ENCODE measurements at regions not wholly inside any gene's neighbourhood (a gene's known extent, or its start where the extent isn't known, plus 50 kb on each side); places are given as distances from the start of the nearest gene placed in this dataset.
"Not testable (repeated sequence)": the region's sequence is repeated elsewhere in the genome, so short reads cannot be mapped to it uniquely, and the experiment has no call there.

DNA sequence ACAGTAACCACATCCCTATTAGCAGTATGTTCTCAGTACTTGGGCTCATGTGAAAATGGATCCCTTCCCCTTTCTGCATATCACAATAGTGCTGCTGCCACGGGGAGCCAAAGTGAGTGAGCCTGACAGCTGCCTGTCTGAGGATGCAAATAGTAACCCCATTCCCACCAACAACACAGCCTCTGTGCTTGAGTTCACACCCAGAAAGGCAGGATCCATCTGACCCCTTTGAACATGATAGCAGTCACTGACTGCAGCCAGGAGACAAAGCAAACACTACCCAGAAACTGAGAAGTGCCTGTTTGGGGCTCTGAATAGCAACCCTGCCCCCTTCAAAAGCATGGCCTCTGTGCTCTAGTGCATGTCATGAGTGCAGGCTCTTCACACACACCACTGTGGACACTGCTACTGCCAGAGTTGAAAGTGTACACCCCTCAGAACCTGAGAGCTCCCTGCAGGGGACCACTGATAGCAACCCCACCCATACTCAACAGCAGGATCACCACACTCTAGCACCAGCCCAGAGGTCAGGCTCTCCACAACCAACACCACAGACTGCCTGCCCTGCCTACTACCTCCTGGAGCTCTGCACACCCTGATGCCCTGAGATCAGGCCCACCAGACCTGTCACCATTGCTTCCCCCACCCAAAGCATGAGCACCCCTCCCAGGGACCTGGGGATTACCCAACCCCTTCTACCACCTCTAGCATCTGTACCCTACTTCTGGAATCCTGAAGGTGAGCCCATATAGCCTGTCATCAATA is 1563.5 kb upstream of the PRR20A start (continued):
- TF ChIP-seq, protein P1, sequence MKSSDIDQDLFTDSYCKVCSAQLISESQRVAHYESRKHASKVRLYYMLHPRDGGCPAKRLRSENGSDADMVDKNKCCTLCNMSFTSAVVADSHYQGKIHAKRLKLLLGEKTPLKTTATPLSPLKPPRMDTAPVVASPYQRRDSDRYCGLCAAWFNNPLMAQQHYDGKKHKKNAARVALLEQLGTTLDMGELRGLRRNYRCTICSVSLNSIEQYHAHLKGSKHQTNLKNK (CRISPR knock-in tag; IDR thresholded peaks at IDR 0.05), result peak; percentile 64; the same call in 1 of the 2 replicates
- TF ChIP-seq, protein P2, sequence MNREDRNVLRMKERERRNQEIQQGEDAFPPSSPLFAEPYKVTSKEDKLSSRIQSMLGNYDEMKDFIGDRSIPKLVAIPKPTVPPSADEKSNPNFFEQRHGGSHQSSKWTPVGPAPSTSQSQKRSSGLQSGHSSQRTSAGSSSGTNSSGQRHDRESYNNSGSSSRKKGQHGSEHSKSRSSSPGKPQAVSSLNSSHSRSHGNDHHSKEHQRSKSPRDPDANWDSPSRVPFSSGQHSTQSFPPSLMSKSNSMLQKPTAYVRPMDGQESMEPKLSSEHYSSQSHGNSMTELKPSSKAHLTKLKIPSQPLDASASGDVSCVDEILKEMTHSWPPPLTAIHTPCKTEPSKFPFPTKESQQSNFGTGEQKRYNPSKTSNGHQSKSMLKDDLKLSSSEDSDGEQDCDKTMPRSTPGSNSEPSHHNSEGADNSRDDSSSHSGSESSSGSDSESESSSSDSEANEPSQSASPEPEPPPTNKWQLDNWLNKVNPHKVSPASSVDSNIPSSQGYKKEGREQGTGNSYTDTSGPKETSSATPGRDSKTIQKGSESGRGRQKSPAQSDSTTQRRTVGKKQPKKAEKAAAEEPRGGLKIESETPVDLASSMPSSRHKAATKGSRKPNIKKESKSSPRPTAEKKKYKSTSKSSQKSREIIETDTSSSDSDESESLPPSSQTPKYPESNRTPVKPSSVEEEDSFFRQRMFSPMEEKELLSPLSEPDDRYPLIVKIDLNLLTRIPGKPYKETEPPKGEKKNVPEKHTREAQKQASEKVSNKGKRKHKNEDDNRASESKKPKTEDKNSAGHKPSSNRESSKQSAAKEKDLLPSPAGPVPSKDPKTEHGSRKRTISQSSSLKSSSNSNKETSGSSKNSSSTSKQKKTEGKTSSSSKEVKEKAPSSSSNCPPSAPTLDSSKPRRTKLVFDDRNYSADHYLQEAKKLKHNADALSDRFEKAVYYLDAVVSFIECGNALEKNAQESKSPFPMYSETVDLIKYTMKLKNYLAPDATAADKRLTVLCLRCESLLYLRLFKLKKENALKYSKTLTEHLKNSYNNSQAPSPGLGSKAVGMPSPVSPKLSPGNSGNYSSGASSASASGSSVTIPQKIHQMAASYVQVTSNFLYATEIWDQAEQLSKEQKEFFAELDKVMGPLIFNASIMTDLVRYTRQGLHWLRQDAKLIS (CRISPR knock-in tag; IDR thresholded peaks at IDR 0.05; ENCODE audit: borderline replicate concordance), result peak; percentile 12; the same call in 1 of the 2 replicates
- no peak for TF ChIP-seq NR1H2 (CRISPR knock-in tag; IDR thresholded peaks at IDR 0.05)
- no peak for TF ChIP-seq KAT7 (CRISPR knock-in tag; IDR thresholded peaks at IDR 0.05; ENCODE audit: borderline replicate concordance)
- no peak for TF ChIP-seq ZNF423 (CRISPR knock-in tag; IDR thresholded peaks at IDR 0.05)

DNA sequence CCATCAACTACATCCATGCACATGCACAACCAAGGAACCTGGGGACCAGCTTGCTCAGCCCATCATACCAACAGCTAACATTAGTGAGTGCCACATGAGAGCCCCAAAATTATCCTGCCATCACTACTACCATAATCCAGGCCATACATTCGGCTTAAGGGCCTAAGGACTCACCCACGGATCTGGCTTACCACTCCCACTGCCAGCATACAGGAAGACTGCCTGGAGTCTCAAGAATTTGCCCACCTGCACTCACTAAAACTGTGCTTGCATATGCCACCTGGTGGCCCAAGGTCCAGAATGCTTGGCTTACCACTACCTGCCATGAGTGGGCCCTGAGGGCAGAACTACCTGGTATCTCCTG is 1562.9 kb upstream of the PRR20A start:
- Mint-ChIP-seq H3K4me1 (peaks cover 41% of the 10 kb centered on the region), H3K27ac (peak overlapping the region; percentile 98), H3K27me3 (ENCODE audit: low read depth) (no peaks in the 10 kb centered on the region; the same call in 1 of the 2 replicates), H3K4me3 (peak overlapping the region; percentile 82), H3K9me3 (no peaks in the 10 kb centered on the region), H3K36me3 (peaks cover 68% of the 10 kb centered on the region)
- ChIA-PET CTCF (no interaction called here), POLR2A (no interaction called here)
- TF ChIP-seq, protein P2 (CRISPR knock-in tag; IDR thresholded peaks at IDR 0.05; ENCODE audit: borderline replicate concordance), result 0 out of 2 replicates have a peak, but pooled peaks have one; percentile 13
- TF ChIP-seq ZBTB21 (CRISPR knock-in tag; IDR thresholded peaks at IDR 0.05; ENCODE audit: borderline replicate concordance), result 0 out of 2 replicates have a peak, but pooled peaks have one; percentile 35
- TF ChIP-seq FOXP1 (CRISPR knock-in tag; IDR thresholded peaks at IDR 0.05; ENCODE audit: borderline replicate concordance), result no peak
- TF ChIP-seq, protein P3, sequence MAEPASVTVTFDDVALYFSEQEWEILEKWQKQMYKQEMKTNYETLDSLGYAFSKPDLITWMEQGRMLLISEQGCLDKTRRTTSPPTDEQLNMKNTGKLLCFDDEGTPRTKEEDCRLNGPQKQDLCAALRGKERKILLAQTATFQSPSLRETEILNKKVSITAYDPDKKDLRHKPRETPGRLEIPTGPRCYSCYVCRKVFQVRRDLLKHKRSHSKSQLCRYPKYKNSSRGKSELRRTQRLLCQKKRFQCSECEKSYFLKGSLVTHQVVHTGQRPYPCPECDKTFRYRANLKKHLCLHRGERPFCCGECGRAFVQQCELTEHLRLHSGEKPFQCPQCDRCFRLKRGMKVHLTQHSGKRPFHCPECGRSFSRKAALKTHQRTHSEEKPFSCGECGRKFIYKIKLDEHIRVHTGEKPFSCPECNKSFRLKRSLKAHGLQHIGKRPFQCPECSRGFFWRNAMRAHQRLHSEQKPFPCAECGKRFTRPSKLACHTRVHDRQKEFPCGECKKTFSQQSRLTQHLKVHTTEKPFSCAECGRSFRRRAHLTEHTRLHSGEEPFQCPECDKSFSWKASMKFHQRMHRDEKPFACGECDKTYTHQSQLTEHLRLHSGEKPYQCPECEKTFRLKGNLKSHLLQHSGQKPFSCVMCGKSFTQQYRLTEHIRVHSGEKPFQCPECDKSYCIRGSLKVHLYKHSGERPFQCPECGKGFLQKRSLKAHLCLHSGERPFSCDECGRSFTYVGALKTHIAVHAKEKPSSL (CRISPR knock-in tag; conservative IDR thresholded peaks at IDR 0.05), result peak; percentile 88
- 0 out of 2 replicates have a peak, but pooled peaks have one; percentile 56 for TF ChIP-seq NFATC4 (CRISPR knock-in tag; IDR thresholded peaks at IDR 0.05)
- 0 out of 2 replicates have a peak, but pooled peaks have one; percentile 26 for TF ChIP-seq SP1 (CRISPR knock-in tag; conservative IDR thresholded peaks at IDR 0.05)
- TF ChIP-seq PRRX2 (CRISPR knock-in tag; IDR thresholded peaks at IDR 0.05), result peak; percentile 78; the same call in 1 of the 2 replicates
- TF ChIP-seq SMAD3 (CRISPR knock-in tag; IDR thresholded peaks at IDR 0.05; ENCODE audit: borderline replicate concordance), result peak; percentile 53; the same call in 1 of the 2 replicates
- no peak for TF ChIP-seq ESRRA (CRISPR knock-in tag; IDR thresholded peaks at IDR 0.05; ENCODE audit: borderline replicate concordance)
- TF ChIP-seq, protein P4, sequence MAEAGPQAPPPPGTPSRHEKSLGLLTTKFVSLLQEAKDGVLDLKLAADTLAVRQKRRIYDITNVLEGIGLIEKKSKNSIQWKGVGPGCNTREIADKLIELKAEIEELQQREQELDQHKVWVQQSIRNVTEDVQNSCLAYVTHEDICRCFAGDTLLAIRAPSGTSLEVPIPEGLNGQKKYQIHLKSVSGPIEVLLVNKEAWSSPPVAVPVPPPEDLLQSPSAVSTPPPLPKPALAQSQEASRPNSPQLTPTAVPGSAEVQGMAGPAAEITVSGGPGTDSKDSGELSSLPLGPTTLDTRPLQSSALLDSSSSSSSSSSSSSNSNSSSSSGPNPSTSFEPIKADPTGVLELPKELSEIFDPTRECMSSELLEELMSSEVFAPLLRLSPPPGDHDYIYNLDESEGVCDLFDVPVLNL (CRISPR knock-in tag; IDR thresholded peaks at IDR 0.05; ENCODE audit: borderline replicate concordance, low read depth), result no peak
- peak; percentile 20; the same call in 1 of the 2 replicates for TF ChIP-seq ZNF416 (CRISPR knock-in tag; IDR thresholded peaks at IDR 0.05)
- ATAC-seq, result peak; percentile 53
- DNase-seq (ENCODE audit: low spot score), result peak; percentile 47

DNA sequence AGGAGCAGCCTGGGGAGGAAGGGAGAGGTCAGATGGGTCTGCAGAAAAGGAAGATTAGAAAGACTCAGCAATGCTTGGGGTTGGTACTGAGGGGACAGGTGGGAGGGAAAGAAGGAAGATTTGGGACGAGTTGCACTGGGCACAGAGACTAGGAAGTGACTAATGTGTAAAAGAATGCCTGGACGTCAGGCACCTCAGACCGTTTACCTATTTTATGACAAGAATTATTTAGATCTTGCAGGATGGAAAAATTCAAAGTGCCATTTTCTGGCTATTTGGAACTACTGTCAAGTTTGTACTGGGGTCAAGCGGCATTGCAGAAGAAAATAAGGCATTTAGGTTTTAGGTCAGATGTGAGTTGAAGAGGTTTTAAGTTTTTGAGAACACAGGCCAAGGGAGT is 1558.4 kb upstream of the PRR20A start:
- Mint-ChIP-seq H3K27ac (peak overlapping the region; percentile 99), H3K9me3 (peaks cover 10% of the 10 kb centered on the region), H3K4me1 (peaks cover 43% of the 10 kb centered on the region), H3K4me3 (peak overlapping the region; percentile 100), H3K36me3 (peaks cover 58% of the 10 kb centered on the region)
- H3K27me3 Mint-ChIP-seq (ENCODE audit: low read depth); DNase-seq (ENCODE audit: low spot score); CTCF ChIA-PET; POLR2A ChIA-PET; ATAC-seq: not testable (repeated sequence)
